ENCODE measurements at regions not wholly inside any gene's neighbourhood (a gene's known extent, or its start where the extent isn't known, plus 50 kb on each side); places are given as distances from the start of the nearest gene placed in this dataset.

DNA sequence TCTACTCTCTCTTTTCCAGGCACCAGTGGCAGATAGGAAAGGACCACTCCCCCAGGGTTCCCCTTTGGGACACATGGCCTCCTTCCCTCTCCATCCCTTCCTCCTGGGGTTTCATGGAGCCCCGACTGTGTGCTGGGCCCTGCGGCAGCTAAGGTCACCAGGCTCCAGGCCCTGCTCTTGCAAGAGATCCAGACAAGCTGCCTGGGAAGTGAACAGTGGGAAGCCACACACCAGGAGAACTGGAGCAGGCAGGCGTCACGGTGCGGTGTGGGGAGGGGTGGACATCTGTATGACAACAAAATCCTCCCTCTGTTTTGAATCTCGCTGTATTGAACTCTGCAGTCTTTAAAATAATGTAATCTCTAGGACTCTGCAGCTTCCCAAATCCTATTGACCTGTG lies 330.1 kb downstream of the UQCRFS1 start:
- TF ChIP-seq YY1 (IDR thresholded peaks at IDR 0.05; ENCODE audit: low read depth) (no peak), EP300 (IDR thresholded peaks at IDR 0.05; ENCODE audit: borderline replicate concordance) (no peak), TAF1 (IDR thresholded peaks at IDR 0.05; ENCODE audit: low read depth) (no peak), TEAD4 (IDR thresholded peaks at IDR 0.05) (no peak), REST (IDR thresholded peaks at IDR 0.05; ENCODE audit: low read depth) (no peak), MAX (IDR thresholded peaks at IDR 0.05) (no peak), CEBPB (IDR thresholded peaks at IDR 0.05) (no peak), FOXM1 (IDR thresholded peaks at IDR 0.05; ENCODE audit: borderline replicate concordance, low read depth) (no peak), CREB1 (IDR thresholded peaks at IDR 0.05; ENCODE audit: low read depth) (no peak), EGR1 (IDR thresholded peaks at IDR 0.05) (no peak), RAD21 (IDR thresholded peaks at IDR 0.05; ENCODE audit: low read depth) (no peak), TCF12 (IDR thresholded peaks at IDR 0.05; ENCODE audit: low read depth) (no peak)
- TF ChIP-seq, protein P1, sequence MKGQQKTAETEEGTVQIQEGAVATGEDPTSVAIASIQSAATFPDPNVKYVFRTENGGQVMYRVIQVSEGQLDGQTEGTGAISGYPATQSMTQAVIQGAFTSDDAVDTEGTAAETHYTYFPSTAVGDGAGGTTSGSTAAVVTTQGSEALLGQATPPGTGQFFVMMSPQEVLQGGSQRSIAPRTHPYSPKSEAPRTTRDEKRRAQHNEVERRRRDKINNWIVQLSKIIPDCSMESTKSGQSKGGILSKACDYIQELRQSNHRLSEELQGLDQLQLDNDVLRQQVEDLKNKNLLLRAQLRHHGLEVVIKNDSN (IDR thresholded peaks at IDR 0.05), result no peak

Measured in Ishikawa (cell line).